ENCODE measurements at regions not wholly inside any gene's neighbourhood (a gene's known extent, or its start where the extent isn't known, plus 50 kb on each side); places are given as distances from the start of the nearest gene placed in this dataset.

DNA sequence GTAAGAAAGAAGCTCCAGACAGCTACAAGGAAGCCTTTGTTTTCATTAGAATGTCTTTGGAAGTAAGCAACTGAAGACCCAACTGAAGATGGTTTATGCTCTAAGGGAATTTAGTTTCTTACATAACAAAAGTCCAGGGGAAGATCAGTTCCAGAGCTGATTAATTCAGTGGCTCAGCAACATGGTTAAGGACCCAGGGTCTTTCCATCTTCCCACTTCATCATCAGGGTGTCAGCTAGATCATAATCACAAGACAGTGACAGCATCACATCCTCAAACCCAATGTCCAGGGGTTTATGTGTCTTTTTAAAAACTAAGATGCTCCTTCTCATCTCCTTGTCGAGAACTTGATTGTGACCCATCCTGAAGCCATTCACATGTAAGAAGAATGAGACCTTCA, 119.7 kb upstream of the PRDM1 start:
- Histone ChIP-seq H3K4me2 (ENCODE audit: low read length) (no peak overlapping the region), H4K20me1 (ENCODE audit: insufficient read depth, low read length) (no peaks in the 10 kb centered on the region), H3K4me1 (ENCODE audit: insufficient read depth, low read length, poor library complexity, severe bottlenecking) (peaks cover 6% of the 10 kb centered on the region), H3K4me3 (ENCODE audit: low read depth, low read length, poor library complexity, severe bottlenecking) (no peak overlapping the region), H3K36me3 (ENCODE audit: insufficient read depth, low read length) (no peaks in the 10 kb centered on the region), H3K27ac (ENCODE audit: low read depth, low read length, poor library complexity, severe bottlenecking) (no peak overlapping the region), H3K9me3 (ENCODE audit: low read length) (peaks cover 2% of the 10 kb centered on the region), H3K79me2 (ENCODE audit: insufficient read depth, low read depth, low read length) (no peaks in the 10 kb centered on the region), H2AFZ (ENCODE audit: low read length) (peak overlapping the region; percentile 8; the same call in 1 of the 2 replicates), H3K9me2 (ENCODE audit: insufficient read depth, low read length) (no peaks in the 10 kb centered on the region)
- intact Hi-C loops (cut with micrococcal nuclease; ENCODE audit: unreplicated experiment): no loop called here
- POLR2A ChIA-PET: interaction anchor here (0.6 to 3.1 kb wide), 5 partner anchors 22 to 361 kb away, joined by 3 to 11 read pairs (median 4); no protein-coding TSS in a partner anchor
- CTCF ChIA-PET (ENCODE audit: unreplicated experiment): no interaction called here
- DNase-seq (ENCODE audit: low spot score): no peak
- no TSS peak for BruUV-seq (replicated peaks)
- TF ChIP-seq, protein P1, sequence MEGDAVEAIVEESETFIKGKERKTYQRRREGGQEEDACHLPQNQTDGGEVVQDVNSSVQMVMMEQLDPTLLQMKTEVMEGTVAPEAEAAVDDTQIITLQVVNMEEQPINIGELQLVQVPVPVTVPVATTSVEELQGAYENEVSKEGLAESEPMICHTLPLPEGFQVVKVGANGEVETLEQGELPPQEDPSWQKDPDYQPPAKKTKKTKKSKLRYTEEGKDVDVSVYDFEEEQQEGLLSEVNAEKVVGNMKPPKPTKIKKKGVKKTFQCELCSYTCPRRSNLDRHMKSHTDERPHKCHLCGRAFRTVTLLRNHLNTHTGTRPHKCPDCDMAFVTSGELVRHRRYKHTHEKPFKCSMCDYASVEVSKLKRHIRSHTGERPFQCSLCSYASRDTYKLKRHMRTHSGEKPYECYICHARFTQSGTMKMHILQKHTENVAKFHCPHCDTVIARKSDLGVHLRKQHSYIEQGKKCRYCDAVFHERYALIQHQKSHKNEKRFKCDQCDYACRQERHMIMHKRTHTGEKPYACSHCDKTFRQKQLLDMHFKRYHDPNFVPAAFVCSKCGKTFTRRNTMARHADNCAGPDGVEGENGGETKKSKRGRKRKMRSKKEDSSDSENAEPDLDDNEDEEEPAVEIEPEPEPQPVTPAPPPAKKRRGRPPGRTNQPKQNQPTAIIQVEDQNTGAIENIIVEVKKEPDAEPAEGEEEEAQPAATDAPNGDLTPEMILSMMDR (conservative IDR thresholded peaks at IDR 0.05; ENCODE audit: low read length): no peak
- TF ChIP-seq EZH2phosphoT487 (IDR thresholded peaks at IDR 0.05; ENCODE audit: borderline replicate concordance, low read depth, low read length): no peak

DNA sequence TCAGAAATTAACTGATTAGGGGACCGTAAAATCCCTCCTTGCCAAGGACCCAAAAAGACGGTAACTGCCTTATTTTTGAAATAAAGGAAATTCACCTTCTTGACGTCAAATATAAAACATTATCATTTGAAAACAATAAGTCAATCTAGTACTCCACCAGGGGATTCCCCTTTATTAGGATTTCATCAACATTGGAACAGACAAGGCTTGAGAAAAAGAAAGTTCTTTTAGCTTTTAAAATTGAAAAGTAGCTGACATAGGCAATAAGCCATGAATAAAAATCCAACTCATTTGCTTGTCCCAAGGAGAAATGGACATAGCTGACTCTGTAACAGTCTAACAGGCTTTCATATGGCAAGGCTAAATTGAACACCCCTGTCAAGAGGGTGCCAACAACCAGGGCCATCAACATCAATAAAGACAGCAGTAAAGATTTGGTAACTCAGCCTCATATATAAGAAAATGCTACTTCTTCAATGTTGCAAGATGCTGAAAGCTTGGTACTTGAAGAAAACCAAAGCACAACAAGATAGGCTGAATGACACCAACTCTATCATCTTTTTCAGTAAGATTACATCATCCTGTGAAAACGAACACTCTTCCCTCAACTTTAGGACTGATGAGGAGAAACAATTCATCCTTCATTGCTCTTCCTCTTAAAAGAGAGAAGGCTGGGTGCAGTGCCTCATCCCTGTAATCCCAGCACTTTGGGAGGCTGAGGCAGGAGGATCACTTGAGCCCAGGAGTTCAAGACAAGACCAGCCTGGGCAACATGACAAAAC, 121.0 kb upstream of the PRDM1 start:
- ChIA-PET POLR2A (interaction anchor here (0.6 to 0.8 kb wide), 2 partner anchors 82 to 352 kb away, joined by 3 to 4 read pairs; no protein-coding TSS in a partner anchor), CTCF (ENCODE audit: unreplicated experiment) (no interaction called here)
- no peak overlapping the region for H3K4me3 ChIP-seq (ENCODE audit: low read depth, low read length, poor library complexity, severe bottlenecking)
- TF ChIP-seq, protein P1 (conservative IDR thresholded peaks at IDR 0.05; ENCODE audit: low read length): no peak
- no peak for TF ChIP-seq EZH2phosphoT487 (IDR thresholded peaks at IDR 0.05; ENCODE audit: borderline replicate concordance, low read depth, low read length)
- no peak overlapping the region for H3K27ac ChIP-seq (ENCODE audit: low read depth, low read length, poor library complexity, severe bottlenecking)
- H2AFZ ChIP-seq (ENCODE audit: low read length): no peak overlapping the region
- no peak overlapping the region for H3K4me2 ChIP-seq (ENCODE audit: low read length)
- H4K20me1 ChIP-seq (ENCODE audit: insufficient read depth, low read length): no peaks in the 10 kb centered on the region
- no peak for DNase-seq (ENCODE audit: low spot score)
- BruUV-seq (replicated peaks): no TSS peak
- no peaks in the 10 kb centered on the region for H3K79me2 ChIP-seq (ENCODE audit: insufficient read depth, low read depth, low read length)
- peaks cover 6% of the 10 kb centered on the region for H3K4me1 ChIP-seq (ENCODE audit: insufficient read depth, low read length, poor library complexity, severe bottlenecking)
- H3K36me3 ChIP-seq (ENCODE audit: insufficient read depth, low read length): no peaks in the 10 kb centered on the region
- no peaks in the 10 kb centered on the region for H3K9me3 ChIP-seq (ENCODE audit: low read length)
- H3K9me2 ChIP-seq (ENCODE audit: insufficient read depth, low read length): no peaks in the 10 kb centered on the region
- intact Hi-C loops (cut with micrococcal nuclease; ENCODE audit: unreplicated experiment): no loop called here

DNA sequence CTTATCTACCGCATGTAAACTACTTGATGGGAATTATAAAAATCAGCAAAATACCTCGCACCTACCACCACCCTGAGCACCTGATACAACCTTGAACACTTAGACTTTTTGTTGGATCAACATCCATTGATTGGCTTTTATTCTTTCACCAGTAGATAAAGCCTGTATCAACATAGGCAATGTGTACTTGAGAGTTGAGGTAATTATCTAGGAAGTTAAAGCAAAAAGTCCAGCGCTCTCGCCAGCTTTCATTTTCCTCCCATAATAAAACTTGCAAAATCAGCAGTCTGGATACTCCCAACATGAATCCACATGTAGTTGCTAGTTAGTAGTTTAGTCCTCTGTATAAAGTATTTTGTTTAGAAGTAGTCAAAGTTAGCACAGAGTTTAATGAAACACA, 132.0 kb upstream of the PRDM1 start:
- H3K4me1 ChIP-seq (ENCODE audit: insufficient read depth, low read length, poor library complexity, severe bottlenecking): peaks cover 29% of the 10 kb centered on the region
- H2AFZ ChIP-seq (ENCODE audit: low read length): no peak overlapping the region
- no peaks in the 10 kb centered on the region for H4K20me1 ChIP-seq (ENCODE audit: insufficient read depth, low read length)
- CTCF ChIA-PET (ENCODE audit: unreplicated experiment): no interaction called here
- TF ChIP-seq EZH2phosphoT487 (IDR thresholded peaks at IDR 0.05; ENCODE audit: borderline replicate concordance, low read depth, low read length): no peak
- TF ChIP-seq, protein P1 (conservative IDR thresholded peaks at IDR 0.05; ENCODE audit: low read length): no peak
- H3K4me2 ChIP-seq (ENCODE audit: low read length): no peak overlapping the region
- H3K27ac ChIP-seq (ENCODE audit: low read depth, low read length, poor library complexity, severe bottlenecking): no peak overlapping the region
- no peak overlapping the region for H3K4me3 ChIP-seq (ENCODE audit: low read depth, low read length, poor library complexity, severe bottlenecking)
- intact Hi-C loops (cut with micrococcal nuclease; ENCODE audit: unreplicated experiment): no loop called here
- POLR2A ChIA-PET: interaction anchor here (0.6 kb wide), 3 partner anchors 30 to 257 kb away, joined by 3 read pairs; no protein-coding TSS in a partner anchor
- DNase-seq (ENCODE audit: low spot score): no peak
- no peaks in the 10 kb centered on the region for H3K36me3 ChIP-seq (ENCODE audit: insufficient read depth, low read length)
- no peaks in the 10 kb centered on the region for H3K9me2 ChIP-seq (ENCODE audit: insufficient read depth, low read length)
- no TSS peak for BruUV-seq (replicated peaks)
- no peaks in the 10 kb centered on the region for H3K9me3 ChIP-seq (ENCODE audit: low read length)
- H3K79me2 ChIP-seq (ENCODE audit: insufficient read depth, low read depth, low read length): no peaks in the 10 kb centered on the region

Data from OCI-LY7 (cell line).